Parathyroid adenoma (tissue), 2 donors: ENCODE measurements at regions not wholly inside any gene's neighbourhood (a gene's known extent, or its start where the extent isn't known, plus 50 kb on each side); places are given as distances from the start of the nearest gene placed in this dataset.

Experiments
- H2AFZ ChIP-seq: fragments of 300-600 bp; sonication (generic); one replicate; pipeline ENCODE4 v1.7.0; 2017; ENCODE audit warnings: antibody characterized with exemption, mild to moderate bottlenecking
- H3K27ac ChIP-seq: fragments of 300-600 bp; sonication (generic); one replicate; pipeline ENCODE4 v1.7.0; 2017
- H3K27me3 ChIP-seq: fragments of 300-600 bp; sonication (generic); one replicate; pipeline ENCODE4 v1.7.0; 2017; ENCODE audit warnings: low read length; ENCODE audit not compliant: control insufficient read depth, insufficient read depth
- H3K36me3 ChIP-seq: fragments of 300-600 bp; sonication (generic); one replicate; pipeline ENCODE4 v1.7.0; 2017; ENCODE audit warnings: low read length; ENCODE audit not compliant: control insufficient read depth, insufficient read depth
- H3K4me1 ChIP-seq: fragments of 300-600 bp; sonication (generic); one replicate; pipeline ENCODE4 v1.7.0; 2017; ENCODE audit warnings: control low read depth
- H3K4me2 ChIP-seq: fragments of 300-600 bp; sonication (generic); one replicate; pipeline ENCODE4 v1.7.0; 2017; ENCODE audit warnings: low read length
- H3K4me3 ChIP-seq: fragments of 300-600 bp; sonication (generic); one replicate; pipeline ENCODE4 v1.7.0; 2017; ENCODE audit warnings: low read depth, low read length
- H3K79me2 ChIP-seq: fragments of 300-600 bp; sonication (generic); one replicate; pipeline ENCODE4 v1.7.0; 2017; ENCODE audit warnings: control low read depth
- H3K9ac ChIP-seq: fragments of 300-600 bp; sonication (generic); one replicate; pipeline ENCODE4 v1.7.0; 2017; ENCODE audit warnings: mild to moderate bottlenecking
- H3K9me3 ChIP-seq: fragments of 300-600 bp; sonication (generic); one replicate; pipeline ENCODE4 v1.7.0; 2017; ENCODE audit warnings: low read length; ENCODE audit not compliant: control insufficient read depth
- TF ChIP-seq, protein P1 (sequence below): fragments of 300-600 bp; sonication (generic); IDR thresholded peaks from one replicate; pipeline ENCODE4 v1.7.0; 2017; ENCODE audit warnings: antibody characterized with exemption, mild to moderate bottlenecking
- donor health status: primary hyperparathyroidism.

DNA sequence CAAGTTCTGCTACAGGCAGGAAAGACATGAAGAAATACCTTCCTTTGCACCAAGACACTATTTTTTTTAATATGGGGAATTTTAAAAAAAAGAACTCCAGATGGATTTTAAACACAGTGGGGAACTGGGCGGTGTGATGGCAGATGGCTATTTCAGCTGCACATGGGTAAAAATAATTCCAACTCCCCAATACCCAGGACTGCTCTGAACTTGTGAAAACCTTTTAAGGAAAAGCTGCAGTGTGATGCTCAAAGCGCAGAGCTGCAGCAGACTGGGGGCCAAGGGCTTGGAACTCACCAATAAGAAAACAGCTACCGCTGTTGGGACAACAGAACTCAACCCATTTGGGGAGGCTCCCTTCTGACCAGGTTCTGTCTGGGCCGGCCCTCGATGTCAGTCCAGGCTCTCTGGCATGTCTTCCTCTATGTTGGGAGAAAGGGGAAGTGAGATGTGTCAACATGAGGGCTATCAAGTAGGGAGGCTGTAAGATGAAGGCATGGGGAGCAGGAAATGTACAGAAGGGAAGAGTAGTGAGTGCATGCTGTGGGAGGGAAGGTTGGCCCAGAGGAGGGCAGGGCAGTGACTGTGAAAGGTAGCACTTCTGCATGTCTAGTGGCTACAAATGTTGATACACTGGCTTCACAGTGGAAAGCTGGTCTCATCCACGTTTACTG is 64.0 kb upstream of the SLC14A2 start:
- Histone ChIP-seq H3K4me2 (no peak overlapping the region), H3K4me3 (no peak overlapping the region), H3K27ac (no peak overlapping the region), H3K79me2 (no peaks in the 10 kb centered on the region), H2AFZ (no peak overlapping the region), H3K27me3 (no peaks in the 10 kb centered on the region), H3K9ac (no peak overlapping the region), H3K9me3 (no peaks in the 10 kb centered on the region), H3K36me3 (no peaks in the 10 kb centered on the region), H3K4me1 (no peaks in the 10 kb centered on the region)
- TF ChIP-seq, protein P1, sequence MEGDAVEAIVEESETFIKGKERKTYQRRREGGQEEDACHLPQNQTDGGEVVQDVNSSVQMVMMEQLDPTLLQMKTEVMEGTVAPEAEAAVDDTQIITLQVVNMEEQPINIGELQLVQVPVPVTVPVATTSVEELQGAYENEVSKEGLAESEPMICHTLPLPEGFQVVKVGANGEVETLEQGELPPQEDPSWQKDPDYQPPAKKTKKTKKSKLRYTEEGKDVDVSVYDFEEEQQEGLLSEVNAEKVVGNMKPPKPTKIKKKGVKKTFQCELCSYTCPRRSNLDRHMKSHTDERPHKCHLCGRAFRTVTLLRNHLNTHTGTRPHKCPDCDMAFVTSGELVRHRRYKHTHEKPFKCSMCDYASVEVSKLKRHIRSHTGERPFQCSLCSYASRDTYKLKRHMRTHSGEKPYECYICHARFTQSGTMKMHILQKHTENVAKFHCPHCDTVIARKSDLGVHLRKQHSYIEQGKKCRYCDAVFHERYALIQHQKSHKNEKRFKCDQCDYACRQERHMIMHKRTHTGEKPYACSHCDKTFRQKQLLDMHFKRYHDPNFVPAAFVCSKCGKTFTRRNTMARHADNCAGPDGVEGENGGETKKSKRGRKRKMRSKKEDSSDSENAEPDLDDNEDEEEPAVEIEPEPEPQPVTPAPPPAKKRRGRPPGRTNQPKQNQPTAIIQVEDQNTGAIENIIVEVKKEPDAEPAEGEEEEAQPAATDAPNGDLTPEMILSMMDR = no peak

DNA sequence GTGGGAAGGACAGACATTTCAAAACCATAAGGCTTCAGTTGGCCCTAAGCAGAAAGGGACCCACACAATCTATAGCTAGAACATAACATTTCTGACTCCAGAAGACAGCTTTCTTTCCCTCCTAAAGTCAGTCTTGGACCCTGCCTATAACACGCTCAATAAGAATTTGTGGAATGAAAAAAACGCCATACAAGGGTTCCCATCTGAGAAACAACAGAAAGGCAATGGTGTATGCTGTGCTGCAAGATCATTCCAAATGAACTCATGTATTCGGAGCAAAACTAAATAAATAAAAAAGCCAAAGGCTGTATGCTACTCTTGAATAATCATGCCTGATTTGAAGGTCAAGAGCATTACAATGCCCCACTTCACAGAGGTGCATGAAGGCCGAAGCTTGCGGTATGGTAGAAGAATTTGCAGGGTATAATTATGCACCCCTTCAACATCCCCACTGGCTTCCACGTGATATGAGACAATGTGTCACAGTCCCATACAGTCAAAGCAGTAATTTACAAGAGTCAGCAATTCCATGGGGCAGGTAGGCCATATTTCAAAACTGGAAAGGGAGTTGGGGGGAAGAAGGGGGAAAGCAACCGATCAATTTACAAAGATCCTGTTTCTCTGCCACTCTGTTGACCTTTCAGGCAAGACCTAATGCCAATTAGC is 61.4 kb upstream of the SLC14A2 start:
- Histone ChIP-seq H3K27me3 (no peaks in the 10 kb centered on the region), H3K9me3 (no peaks in the 10 kb centered on the region), H3K27ac (no peak overlapping the region), H3K9ac (no peak overlapping the region), H3K4me1 (no peaks in the 10 kb centered on the region), H3K79me2 (no peaks in the 10 kb centered on the region), H3K4me2 (no peak overlapping the region), H3K36me3 (no peaks in the 10 kb centered on the region), H3K4me3 (no peak overlapping the region), H2AFZ (no peak overlapping the region)
- TF ChIP-seq, protein P1 = no peak

GRCh38 chr18:45554389-45554737 is 60.9 kb upstream of the SLC14A2 start:
- Histone ChIP-seq H3K4me1 (no peaks in the 10 kb centered on the region), H3K27me3 (no peaks in the 10 kb centered on the region), H2AFZ (no peak overlapping the region), H3K4me2 (no peak overlapping the region), H3K9ac (no peak overlapping the region), H3K9me3 (no peaks in the 10 kb centered on the region), H3K4me3 (no peak overlapping the region), H3K36me3 (no peaks in the 10 kb centered on the region), H3K27ac (no peak overlapping the region), H3K79me2 (no peaks in the 10 kb centered on the region)
- TF ChIP-seq, protein P1 = no peak

- Histone ChIP-seq H3K36me3 (no peaks in the 10 kb centered on the region), H3K4me3 (no peak overlapping the region), H3K27ac (no peak overlapping the region), H3K4me2 (no peak overlapping the region), H3K79me2 (no peaks in the 10 kb centered on the region), H3K9me3 (no peaks in the 10 kb centered on the region), H3K27me3 (no peaks in the 10 kb centered on the region), H2AFZ (no peak overlapping the region), H3K9ac (no peak overlapping the region), H3K4me1 (peaks cover 3% of the 10 kb centered on the region)
- TF ChIP-seq, protein P1 = no peak
Measured at GRCh38 chr18:45556222-45556621, 59.1 kb upstream of the SLC14A2 start.

- Histone ChIP-seq H3K27ac (no peak overlapping the region), H2AFZ (no peak overlapping the region), H3K9ac (no peak overlapping the region), H3K36me3 (no peaks in the 10 kb centered on the region), H3K79me2 (no peaks in the 10 kb centered on the region), H3K4me1 (peaks cover 3% of the 10 kb centered on the region), H3K9me3 (no peaks in the 10 kb centered on the region), H3K4me2 (no peak overlapping the region), H3K27me3 (no peaks in the 10 kb centered on the region), H3K4me3 (no peak overlapping the region)
- TF ChIP-seq, protein P1 = no peak
Measured at GRCh38 chr18:45557287-45557686, 58.0 kb upstream of the SLC14A2 start.
